GM19324 (cell line): ENCODE measurements at regions not wholly inside any gene's neighbourhood (a gene's known extent, or its start where the extent isn't known, plus 50 kb on each side); places are given as distances from the start of the nearest gene placed in this dataset.
A peak's percentile ranks its signal among the peaks of the same experiment; 100 is the strongest.

Experiments
- ATAC-seq: cut with Tn5 transposase; IDR thresholded peaks from one replicate; pipeline ENCODE4 v1.9.1; 2021; ENCODE audit warnings: mild to moderate bottlenecking, moderate library complexity; ENCODE audit not compliant: unreplicated experiment, low FRiP score

GRCh38 chr15:92224843-92225242, 168.8 kb upstream of the ST8SIA2 start:
- ATAC-seq, result no peak

- ATAC-seq, result no peak
These were observed 167.6 kb upstream of the ST8SIA2 start for GRCh38 chr15:92226020-92226612.

- ATAC-seq, result no peak
These were observed 164.9 kb upstream of the ST8SIA2 start for GRCh38 chr15:92228830-92229229.

GRCh38 chr15:92231461-92231860, 162.2 kb upstream of the ST8SIA2 start:
- no peak for ATAC-seq

GRCh38 chr15:92232317-92232716, 161.4 kb upstream of the ST8SIA2 start:
- no peak for ATAC-seq

- no peak for ATAC-seq
These were observed 160.8 kb upstream of the ST8SIA2 start for GRCh38 chr15:92232876-92233275.

- ATAC-seq, result no peak
These were observed 150.5 kb upstream of the ST8SIA2 start for GRCh38 chr15:92243227-92243626.

GRCh38 chr15:92244703-92245102, 149.0 kb upstream of the ST8SIA2 start:
- ATAC-seq, result no peak

- ATAC-seq, result no peak
These were observed 145.9 kb upstream of the ST8SIA2 start for GRCh38 chr15:92247649-92248242.

- no peak for ATAC-seq
These were observed 126.6 kb upstream of the ST8SIA2 start for GRCh38 chr15:92266796-92267685.

- no peak for ATAC-seq
These were observed 124.8 kb upstream of the ST8SIA2 start for GRCh38 chr15:92268900-92269299.

GRCh38 chr15:92271179-92271578, 122.5 kb upstream of the ST8SIA2 start:
- no peak for ATAC-seq

- no peak for ATAC-seq
These were observed 121.6 kb upstream of the ST8SIA2 start for GRCh38 chr15:92272106-92272505.

GRCh38 chr15:92273286-92273685, 120.4 kb upstream of the ST8SIA2 start:
- no peak for ATAC-seq

GRCh38 chr15:92273723-92274122, 120.0 kb upstream of the ST8SIA2 start:
- no peak for ATAC-seq

- ATAC-seq, result no peak
These were observed 115.9 kb upstream of the ST8SIA2 start for GRCh38 chr15:92277776-92278175.

- no peak for ATAC-seq
These were observed 109.9 kb upstream of the ST8SIA2 start for GRCh38 chr15:92283813-92284212.

- peak; percentile 73 for ATAC-seq
These were observed 104.9 kb upstream of the ST8SIA2 start for GRCh38 chr15:92288755-92289154.

- ATAC-seq, result no peak
These were observed 103.9 kb upstream of the ST8SIA2 start for GRCh38 chr15:92289733-92290132.

GRCh38 chr15:92290359-92290992, 103.2 kb upstream of the ST8SIA2 start:
- no peak for ATAC-seq

- no peak for ATAC-seq
These were observed 101.8 kb upstream of the ST8SIA2 start for GRCh38 chr15:92291900-92292299.
